ENCODE measurements at regions not wholly inside any gene's neighbourhood (a gene's known extent, or its start where the extent isn't known, plus 50 kb on each side); places are given as distances from the start of the nearest gene placed in this dataset.

- H3K36me3 ChIP-seq = no peaks in the 10 kb centered on the region
- no peaks in the 10 kb centered on the region for H3K4me1 ChIP-seq
- H3K27ac ChIP-seq = no peak overlapping the region
- H3K9me3 ChIP-seq = no peaks in the 10 kb centered on the region
- no peak for DNase-seq
- H3K27me3 ChIP-seq = no peaks in the 10 kb centered on the region
- no peak for TF ChIP-seq POLR2A (IDR thresholded peaks at IDR 0.05)
- no peak for TF ChIP-seq CTCF (IDR thresholded peaks at IDR 0.05)
- no peak overlapping the region for H3K4me3 ChIP-seq
Observed at GRCh38 chr4:63894161-63894560, 515.1 kb downstream of the TECRL start.

GRCh38 chr4:63869370-63869769 is 539.9 kb downstream of the TECRL start:
- Histone ChIP-seq H3K27ac (no peak overlapping the region), H3K36me3 (no peaks in the 10 kb centered on the region), H3K27me3 (no peaks in the 10 kb centered on the region), H3K9me3 (no peaks in the 10 kb centered on the region), H3K4me1 (no peaks in the 10 kb centered on the region), H3K4me3 (no peak overlapping the region)
- no peak for DNase-seq
- TF ChIP-seq CTCF (IDR thresholded peaks at IDR 0.05) (no peak), POLR2A (IDR thresholded peaks at IDR 0.05) (no peak)

GRCh38 chr4:63851496-63851895 is 557.8 kb downstream of the TECRL start:
- H3K36me3 ChIP-seq = no peaks in the 10 kb centered on the region
- no peaks in the 10 kb centered on the region for H3K27me3 ChIP-seq
- no peak overlapping the region for H3K4me3 ChIP-seq
- no peak for DNase-seq
- no peaks in the 10 kb centered on the region for H3K9me3 ChIP-seq
- H3K4me1 ChIP-seq = no peaks in the 10 kb centered on the region
- no peak overlapping the region for H3K27ac ChIP-seq
- TF ChIP-seq CTCF (IDR thresholded peaks at IDR 0.05) (no peak), POLR2A (IDR thresholded peaks at IDR 0.05) (no peak)

GRCh38 chr4:63841266-63841665 is 568.0 kb downstream of the TECRL start:
- no peak for TF ChIP-seq POLR2A (IDR thresholded peaks at IDR 0.05)
- no peak for TF ChIP-seq CTCF (IDR thresholded peaks at IDR 0.05)
- Histone ChIP-seq H3K27ac (no peak overlapping the region), H3K4me3 (no peak overlapping the region), H3K4me1 (no peaks in the 10 kb centered on the region), H3K36me3 (no peaks in the 10 kb centered on the region), H3K27me3 (no peaks in the 10 kb centered on the region), H3K9me3 (no peaks in the 10 kb centered on the region)
- DNase-seq = no peak

- TF ChIP-seq POLR2A (IDR thresholded peaks at IDR 0.05) = no peak
- no peak for TF ChIP-seq CTCF (IDR thresholded peaks at IDR 0.05)
- H3K9me3 ChIP-seq = no peaks in the 10 kb centered on the region
- H3K36me3 ChIP-seq = no peaks in the 10 kb centered on the region
- H3K4me3 ChIP-seq = no peak overlapping the region
- H3K27ac ChIP-seq = no peak overlapping the region
- H3K4me1 ChIP-seq = no peaks in the 10 kb centered on the region
- DNase-seq = no peak
- H3K27me3 ChIP-seq = no peaks in the 10 kb centered on the region
Observed at GRCh38 chr4:63831590-63832155, 577.6 kb downstream of the TECRL start.

Measured in Peyer's patch (tissue), 4 donors.